ENCODE measurements at regions not wholly inside any gene's neighbourhood (a gene's known extent, or its start where the extent isn't known, plus 50 kb on each side); places are given as distances from the start of the nearest gene placed in this dataset.

- no peak for TF ChIP-seq POLR2A (IDR thresholded peaks at IDR 0.05; ENCODE audit: low read length)
- TF ChIP-seq GATA1 (IDR thresholded peaks at IDR 0.05; ENCODE audit: low read depth, low read length), result no peak
These were observed 88.4 kb upstream of the GRAMD2B start for GRCh38 chr5:126334760-126335159.

Measured in erythroblast (primary cell).